Retinal pigment epithelial cell (primary cell): ENCODE measurements at regions not wholly inside any gene's neighbourhood (a gene's known extent, or its start where the extent isn't known, plus 50 kb on each side); places are given as distances from the start of the nearest gene placed in this dataset.
"Not testable (repeated sequence)": the region's sequence is repeated elsewhere in the genome, so short reads cannot be mapped to it uniquely, and the experiment has no call there.

Experiments
- DNase-seq: peaks from one replicate; pipeline ENCODE4 v3.0.0-alpha.2; 2010; ENCODE audit warnings: low read depth
- H3K4me3 ChIP-seq: 2 replicates; pipeline ENCODE4 v1.5.1; 2011; ENCODE audit warnings: mild to moderate bottlenecking, low read length, control low read depth, moderate library complexity
- TF ChIP-seq, protein P1 (sequence below): conservative IDR thresholded peaks from 2 replicates; pipeline ENCODE4 v1.5.1; 2011; ENCODE audit warnings: low read depth, low read length, control low read depth, inconsistent platforms

DNA sequence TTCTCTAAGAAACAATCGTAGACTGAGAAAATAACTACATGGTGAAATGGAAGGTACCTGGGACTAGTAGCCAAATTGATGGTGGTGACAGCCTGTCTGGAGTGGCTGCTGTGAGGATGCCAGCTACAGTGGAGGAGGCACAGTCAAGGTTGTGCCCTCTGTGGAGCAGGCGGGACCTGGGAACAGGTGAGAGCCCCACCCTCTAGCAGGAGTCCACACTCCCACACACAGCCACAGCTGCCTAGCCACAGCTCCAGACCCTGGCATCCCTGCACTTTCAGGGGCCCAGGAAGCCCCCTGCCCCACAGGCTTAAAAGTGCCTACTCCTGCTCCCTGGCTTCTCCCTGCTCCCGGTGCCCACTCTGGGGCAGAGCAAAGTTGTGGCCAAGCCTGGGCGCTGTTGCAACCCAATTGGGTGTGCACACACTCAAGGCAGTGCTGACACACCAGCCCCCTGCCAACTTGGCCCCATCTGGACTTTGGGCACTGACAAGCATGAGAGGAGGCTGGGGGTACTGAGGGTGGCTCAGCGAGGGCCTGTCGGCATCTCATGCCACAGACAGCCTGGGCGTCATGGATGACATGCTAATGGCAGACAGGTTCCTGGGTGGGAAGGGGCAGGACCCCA, 548.7 kb downstream of the TBC1D32 start:
- TF ChIP-seq, protein P1, sequence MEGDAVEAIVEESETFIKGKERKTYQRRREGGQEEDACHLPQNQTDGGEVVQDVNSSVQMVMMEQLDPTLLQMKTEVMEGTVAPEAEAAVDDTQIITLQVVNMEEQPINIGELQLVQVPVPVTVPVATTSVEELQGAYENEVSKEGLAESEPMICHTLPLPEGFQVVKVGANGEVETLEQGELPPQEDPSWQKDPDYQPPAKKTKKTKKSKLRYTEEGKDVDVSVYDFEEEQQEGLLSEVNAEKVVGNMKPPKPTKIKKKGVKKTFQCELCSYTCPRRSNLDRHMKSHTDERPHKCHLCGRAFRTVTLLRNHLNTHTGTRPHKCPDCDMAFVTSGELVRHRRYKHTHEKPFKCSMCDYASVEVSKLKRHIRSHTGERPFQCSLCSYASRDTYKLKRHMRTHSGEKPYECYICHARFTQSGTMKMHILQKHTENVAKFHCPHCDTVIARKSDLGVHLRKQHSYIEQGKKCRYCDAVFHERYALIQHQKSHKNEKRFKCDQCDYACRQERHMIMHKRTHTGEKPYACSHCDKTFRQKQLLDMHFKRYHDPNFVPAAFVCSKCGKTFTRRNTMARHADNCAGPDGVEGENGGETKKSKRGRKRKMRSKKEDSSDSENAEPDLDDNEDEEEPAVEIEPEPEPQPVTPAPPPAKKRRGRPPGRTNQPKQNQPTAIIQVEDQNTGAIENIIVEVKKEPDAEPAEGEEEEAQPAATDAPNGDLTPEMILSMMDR: no peak
- no peak for DNase-seq
- H3K4me3 ChIP-seq: no peak overlapping the region

DNA sequence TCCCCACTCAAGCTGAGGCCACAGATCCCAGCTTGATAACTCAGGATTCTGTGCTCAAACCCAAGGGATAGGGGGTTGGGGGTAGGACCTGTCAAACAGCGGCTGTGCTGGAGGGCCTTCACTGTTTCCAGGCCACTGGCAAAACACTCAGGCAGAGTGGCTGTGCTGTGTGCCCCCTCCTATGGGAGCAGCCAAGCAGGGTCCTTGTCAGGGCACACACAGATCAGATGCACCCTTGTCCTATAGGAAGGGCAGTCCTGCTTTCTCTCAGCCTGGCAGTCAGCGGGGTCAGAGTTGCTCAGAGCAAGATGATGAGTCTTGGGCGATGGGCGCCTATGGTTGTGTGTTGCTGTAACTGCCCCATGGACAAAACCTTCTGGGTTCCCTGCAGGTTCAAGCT, 554.8 kb downstream of the TBC1D32 start:
- no peak overlapping the region for H3K4me3 ChIP-seq
- TF ChIP-seq, protein P1: no peak

DNA sequence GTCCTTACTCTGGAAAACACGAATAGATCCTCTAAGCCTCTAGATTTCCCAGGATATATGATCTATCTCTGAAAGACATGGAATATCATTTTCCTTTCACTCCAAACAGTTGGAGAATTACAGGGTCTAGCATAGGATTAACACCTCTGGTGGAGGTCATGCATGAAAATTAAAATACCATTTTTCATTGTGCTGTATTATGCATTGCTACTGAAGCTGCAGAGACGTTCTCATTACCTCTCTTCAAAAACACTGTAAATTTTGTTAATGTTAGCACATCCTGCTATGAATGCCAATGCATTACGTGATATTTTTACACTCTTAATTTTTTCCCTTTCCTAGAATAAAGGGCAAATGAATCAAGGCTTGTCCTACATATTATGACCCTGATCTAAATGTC, 558.6 kb downstream of the TBC1D32 start:
- no peak overlapping the region for H3K4me3 ChIP-seq
- TF ChIP-seq, protein P1: no peak
- DNase-seq: no peak

More for the DNA sequence above, 554.8 kb downstream of the TBC1D32 start:
- DNase-seq: no peak

DNA sequence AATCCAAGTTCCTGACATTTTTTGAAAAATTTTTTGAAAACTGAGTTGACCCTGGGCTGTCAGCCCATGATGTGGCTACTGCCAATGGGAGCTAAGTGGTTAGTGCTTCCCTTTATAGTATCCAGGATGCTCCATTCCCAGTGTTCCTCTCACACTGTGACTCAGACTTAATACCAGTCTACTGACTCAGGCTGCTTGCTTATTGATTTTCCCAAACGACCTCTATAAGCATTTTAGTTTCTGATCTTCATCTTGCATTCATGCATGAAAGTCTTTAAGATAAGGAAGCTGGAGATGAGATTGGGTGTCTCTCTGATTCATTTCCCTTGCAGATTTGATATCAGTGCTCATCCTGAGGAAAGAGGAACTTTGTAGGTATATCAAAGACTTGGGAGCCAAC, 560.0 kb downstream of the TBC1D32 start:
- DNase-seq: peak; percentile 18
- TF ChIP-seq, protein P1: no peak
- H3K4me3 ChIP-seq: no peak overlapping the region

DNA sequence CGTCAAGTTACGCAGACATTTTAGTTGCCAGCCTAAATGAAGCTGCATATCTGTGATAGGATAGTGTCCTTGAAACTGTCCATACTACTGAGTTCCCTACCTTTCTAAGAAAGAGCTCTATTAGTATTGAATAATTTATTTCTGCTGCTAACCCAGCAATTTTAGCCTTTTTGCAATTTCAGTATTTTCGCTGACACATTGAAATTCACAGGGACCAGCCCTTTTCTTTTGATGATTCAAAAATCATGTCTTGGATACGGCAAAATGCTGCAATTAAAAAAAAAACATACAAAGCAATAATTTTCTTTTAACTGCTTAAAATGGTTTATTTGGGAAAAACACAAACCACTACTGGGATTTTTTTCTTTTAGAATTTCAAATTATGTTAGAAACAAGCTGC, 563.3 kb downstream of the TBC1D32 start:
- TF ChIP-seq, protein P1: no peak
- no peak overlapping the region for H3K4me3 ChIP-seq
- no peak for DNase-seq

DNA sequence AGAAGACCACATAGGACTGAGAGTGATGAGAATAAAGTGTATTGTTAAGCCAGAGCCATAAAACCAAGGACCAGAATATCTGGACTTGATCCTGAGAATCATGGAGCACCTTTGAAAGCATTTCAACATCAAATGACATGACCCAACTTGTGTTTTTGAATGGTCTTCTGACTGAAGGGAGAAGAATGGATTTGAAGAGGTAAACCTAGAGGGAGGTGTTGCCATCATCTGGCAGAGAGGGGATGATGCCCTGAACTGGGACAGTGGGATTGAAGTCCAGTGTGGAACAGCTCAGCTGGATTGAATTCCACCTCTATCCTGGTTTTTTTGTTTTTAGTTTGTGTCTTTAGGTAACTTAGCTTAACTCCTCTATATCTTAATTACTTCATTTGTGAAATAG, 570.0 kb downstream of the TBC1D32 start:
- DNase-seq: no peak
- TF ChIP-seq, protein P1: no peak
- H3K4me3 ChIP-seq: no peak overlapping the region

DNA sequence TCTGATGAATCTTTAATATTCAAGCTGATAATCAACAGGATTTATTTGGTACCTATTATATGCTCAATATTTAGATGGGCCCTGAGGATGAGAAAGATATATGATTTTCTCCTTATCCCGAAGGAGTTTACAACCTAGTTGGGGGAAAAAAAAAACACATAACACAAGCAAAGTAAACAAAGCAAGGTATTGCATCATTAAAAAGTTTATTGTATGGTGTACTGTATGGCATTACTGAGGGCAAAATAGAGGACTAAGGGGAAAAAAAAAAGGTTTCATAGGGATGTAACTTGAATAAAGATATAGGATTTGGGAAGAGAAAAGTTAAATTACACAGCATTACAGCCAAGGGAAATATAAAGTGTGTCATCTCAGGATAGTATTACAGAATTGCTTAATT, 574.7 kb downstream of the TBC1D32 start:
- H3K4me3 ChIP-seq: no peak overlapping the region
- TF ChIP-seq, protein P1: no peak
- DNase-seq: no peak

DNA sequence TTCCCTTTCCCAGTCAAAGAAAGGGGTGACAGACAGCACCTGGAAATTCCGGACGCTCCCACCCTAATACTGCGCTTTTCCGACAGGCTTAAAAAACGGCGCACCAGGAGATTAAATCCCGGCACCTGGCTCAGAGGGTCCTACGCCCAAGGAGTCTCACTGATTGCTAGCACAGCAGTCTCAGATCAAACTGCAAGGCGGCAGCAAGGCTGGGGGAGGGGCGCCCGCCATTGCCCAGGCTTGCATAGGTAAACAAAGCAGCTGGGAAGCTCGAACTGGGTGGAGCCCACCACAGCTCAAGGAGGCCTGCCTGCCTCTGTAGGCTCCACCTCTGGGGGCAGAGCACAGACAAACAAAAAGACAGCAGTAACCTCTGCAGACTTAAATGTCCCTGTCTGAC, 585.7 kb downstream of the TBC1D32 start:
- H3K4me3 ChIP-seq, DNase-seq: not testable (repeated sequence)
